ENCODE measurements at regions not wholly inside any gene's neighbourhood (a gene's known extent, or its start where the extent isn't known, plus 50 kb on each side); places are given as distances from the start of the nearest gene placed in this dataset.

GRCh38 chr13:73984201-73984600 is 150.0 kb downstream of the KLF12 start:
- Histone ChIP-seq H3K27ac (ENCODE audit: low read depth, low read length) (no peak overlapping the region), H3K4me1 (ENCODE audit: insufficient read depth, low read length) (peaks cover 39% of the 10 kb centered on the region), H3K9me3 (ENCODE audit: low read length) (no peaks in the 10 kb centered on the region), H3K27me3 (ENCODE audit: control insufficient read depth in 1 of 2, insufficient read depth in 2 of 2, low read length in 2 of 2) (no peaks in the 10 kb centered on the region), H3K9ac (ENCODE audit: low read length) (no peak overlapping the region), H3K36me3 (ENCODE audit: insufficient read depth, low read length) (no peaks in the 10 kb centered on the region), H3K4me3 (ENCODE audit: low read depth in 1 of 2, low read length in 2 of 2) (no peak overlapping the region)

GRCh38 chr13:73983109-73983508 is 151.1 kb downstream of the KLF12 start:
- peaks cover 28% of the 10 kb centered on the region for H3K4me1 ChIP-seq (ENCODE audit: insufficient read depth, low read length)
- H3K36me3 ChIP-seq (ENCODE audit: insufficient read depth, low read length) = no peaks in the 10 kb centered on the region
- H3K9me3 ChIP-seq (ENCODE audit: low read length) = no peaks in the 10 kb centered on the region
- no peak overlapping the region for H3K9ac ChIP-seq (ENCODE audit: low read length)
- H3K27me3 ChIP-seq (ENCODE audit: control insufficient read depth in 1 of 2, insufficient read depth in 2 of 2, low read length in 2 of 2) = no peaks in the 10 kb centered on the region
- no peak overlapping the region for H3K27ac ChIP-seq (ENCODE audit: low read depth, low read length)
- no peak overlapping the region for H3K4me3 ChIP-seq (ENCODE audit: low read depth in 1 of 2, low read length in 2 of 2)

- Histone ChIP-seq H3K4me3 (ENCODE audit: low read depth in 1 of 2, low read length in 2 of 2) (no peak overlapping the region), H3K9ac (ENCODE audit: low read length) (no peak overlapping the region), H3K27ac (ENCODE audit: low read depth, low read length) (peak overlapping the region; percentile 3), H3K27me3 (ENCODE audit: control insufficient read depth in 1 of 2, insufficient read depth in 2 of 2, low read length in 2 of 2) (no peaks in the 10 kb centered on the region), H3K9me3 (ENCODE audit: low read length) (no peaks in the 10 kb centered on the region), H3K36me3 (ENCODE audit: insufficient read depth, low read length) (no peaks in the 10 kb centered on the region), H3K4me1 (ENCODE audit: insufficient read depth, low read length) (peaks cover 32% of the 10 kb centered on the region)
These were observed 152.6 kb downstream of the KLF12 start for GRCh38 chr13:73981595-73981994.

- Histone ChIP-seq H3K4me3 (ENCODE audit: low read depth in 1 of 2, low read length in 2 of 2) (no peak overlapping the region), H3K4me1 (ENCODE audit: insufficient read depth, low read length) (peaks cover 4% of the 10 kb centered on the region), H3K27me3 (ENCODE audit: control insufficient read depth in 1 of 2, insufficient read depth in 2 of 2, low read length in 2 of 2) (no peaks in the 10 kb centered on the region), H3K9ac (ENCODE audit: low read length) (no peak overlapping the region), H3K27ac (ENCODE audit: low read depth, low read length) (no peak overlapping the region), H3K36me3 (ENCODE audit: insufficient read depth, low read length) (no peaks in the 10 kb centered on the region), H3K9me3 (ENCODE audit: low read length) (no peaks in the 10 kb centered on the region)
These were observed 158.4 kb downstream of the KLF12 start for GRCh38 chr13:73975767-73976166.

GRCh38 chr13:73974051-73974450 is 160.2 kb downstream of the KLF12 start:
- no peaks in the 10 kb centered on the region for H3K9me3 ChIP-seq (ENCODE audit: low read length)
- H3K36me3 ChIP-seq (ENCODE audit: insufficient read depth, low read length) = no peaks in the 10 kb centered on the region
- H3K27ac ChIP-seq (ENCODE audit: low read depth, low read length) = no peak overlapping the region
- H3K4me1 ChIP-seq (ENCODE audit: insufficient read depth, low read length) = peaks cover 18% of the 10 kb centered on the region
- no peak overlapping the region for H3K4me3 ChIP-seq (ENCODE audit: low read depth in 1 of 2, low read length in 2 of 2)
- no peaks in the 10 kb centered on the region for H3K27me3 ChIP-seq (ENCODE audit: control insufficient read depth in 1 of 2, insufficient read depth in 2 of 2, low read length in 2 of 2)
- H3K9ac ChIP-seq (ENCODE audit: low read length) = no peak overlapping the region

- Histone ChIP-seq H3K4me1 (ENCODE audit: insufficient read depth, low read length) (peaks cover 18% of the 10 kb centered on the region), H3K9ac (ENCODE audit: low read length) (no peak overlapping the region), H3K36me3 (ENCODE audit: insufficient read depth, low read length) (no peaks in the 10 kb centered on the region), H3K27ac (ENCODE audit: low read depth, low read length) (no peak overlapping the region), H3K9me3 (ENCODE audit: low read length) (no peaks in the 10 kb centered on the region), H3K27me3 (ENCODE audit: control insufficient read depth in 1 of 2, insufficient read depth in 2 of 2, low read length in 2 of 2) (no peaks in the 10 kb centered on the region), H3K4me3 (ENCODE audit: low read depth in 1 of 2, low read length in 2 of 2) (no peak overlapping the region)
These were observed 161.0 kb downstream of the KLF12 start for GRCh38 chr13:73973156-73973555.

GRCh38 chr13:73972545-73972944 is 161.7 kb downstream of the KLF12 start:
- peaks cover 15% of the 10 kb centered on the region for H3K4me1 ChIP-seq (ENCODE audit: insufficient read depth, low read length)
- H3K36me3 ChIP-seq (ENCODE audit: insufficient read depth, low read length) = no peaks in the 10 kb centered on the region
- no peak overlapping the region for H3K4me3 ChIP-seq (ENCODE audit: low read depth in 1 of 2, low read length in 2 of 2)
- no peaks in the 10 kb centered on the region for H3K27me3 ChIP-seq (ENCODE audit: control insufficient read depth in 1 of 2, insufficient read depth in 2 of 2, low read length in 2 of 2)
- H3K9me3 ChIP-seq (ENCODE audit: low read length) = no peaks in the 10 kb centered on the region
- no peak overlapping the region for H3K27ac ChIP-seq (ENCODE audit: low read depth, low read length)
- no peak overlapping the region for H3K9ac ChIP-seq (ENCODE audit: low read length)

GRCh38 chr13:73971481-73971880 is 162.7 kb downstream of the KLF12 start:
- Histone ChIP-seq H3K4me3 (ENCODE audit: low read depth in 1 of 2, low read length in 2 of 2) (no peak overlapping the region), H3K36me3 (ENCODE audit: insufficient read depth, low read length) (no peaks in the 10 kb centered on the region), H3K9me3 (ENCODE audit: low read length) (no peaks in the 10 kb centered on the region), H3K4me1 (ENCODE audit: insufficient read depth, low read length) (peaks cover 13% of the 10 kb centered on the region), H3K27me3 (ENCODE audit: control insufficient read depth in 1 of 2, insufficient read depth in 2 of 2, low read length in 2 of 2) (no peaks in the 10 kb centered on the region), H3K27ac (ENCODE audit: low read depth, low read length) (no peak overlapping the region), H3K9ac (ENCODE audit: low read length) (no peak overlapping the region)

GRCh38 chr13:73970421-73971055 is 163.7 kb downstream of the KLF12 start:
- H3K27me3 ChIP-seq (ENCODE audit: control insufficient read depth in 1 of 2, insufficient read depth in 2 of 2, low read length in 2 of 2) = no peaks in the 10 kb centered on the region
- H3K9me3 ChIP-seq (ENCODE audit: low read length) = no peaks in the 10 kb centered on the region
- H3K36me3 ChIP-seq (ENCODE audit: insufficient read depth, low read length) = no peaks in the 10 kb centered on the region
- H3K4me3 ChIP-seq (ENCODE audit: low read depth in 1 of 2, low read length in 2 of 2) = no peak overlapping the region
- H3K9ac ChIP-seq (ENCODE audit: low read length) = no peak overlapping the region
- H3K27ac ChIP-seq (ENCODE audit: low read depth, low read length) = no peak overlapping the region
- H3K4me1 ChIP-seq (ENCODE audit: insufficient read depth, low read length) = peaks cover 19% of the 10 kb centered on the region

- no peaks in the 10 kb centered on the region for H3K27me3 ChIP-seq (ENCODE audit: control insufficient read depth in 1 of 2, insufficient read depth in 2 of 2, low read length in 2 of 2)
- no peaks in the 10 kb centered on the region for H3K36me3 ChIP-seq (ENCODE audit: insufficient read depth, low read length)
- no peak overlapping the region for H3K9ac ChIP-seq (ENCODE audit: low read length)
- no peak overlapping the region for H3K27ac ChIP-seq (ENCODE audit: low read depth, low read length)
- no peak overlapping the region for H3K4me3 ChIP-seq (ENCODE audit: low read depth in 1 of 2, low read length in 2 of 2)
- peaks cover 19% of the 10 kb centered on the region for H3K4me1 ChIP-seq (ENCODE audit: insufficient read depth, low read length)
- H3K9me3 ChIP-seq (ENCODE audit: low read length) = no peaks in the 10 kb centered on the region
These were observed 166.6 kb downstream of the KLF12 start for GRCh38 chr13:73967397-73968165.

- H3K4me3 ChIP-seq (ENCODE audit: low read depth in 1 of 2, low read length in 2 of 2) = no peak overlapping the region
- H3K27ac ChIP-seq (ENCODE audit: low read depth, low read length) = no peak overlapping the region
- H3K27me3 ChIP-seq (ENCODE audit: control insufficient read depth in 1 of 2, insufficient read depth in 2 of 2, low read length in 2 of 2) = no peaks in the 10 kb centered on the region
- H3K36me3 ChIP-seq (ENCODE audit: insufficient read depth, low read length) = no peaks in the 10 kb centered on the region
- no peaks in the 10 kb centered on the region for H3K9me3 ChIP-seq (ENCODE audit: low read length)
- no peak overlapping the region for H3K9ac ChIP-seq (ENCODE audit: low read length)
- peaks cover 19% of the 10 kb centered on the region for H3K4me1 ChIP-seq (ENCODE audit: insufficient read depth, low read length)
These were observed 167.9 kb downstream of the KLF12 start for GRCh38 chr13:73966331-73966730.

- peaks cover 6% of the 10 kb centered on the region for H3K4me1 ChIP-seq (ENCODE audit: insufficient read depth, low read length)
- no peak overlapping the region for H3K4me3 ChIP-seq (ENCODE audit: low read depth in 1 of 2, low read length in 2 of 2)
- no peaks in the 10 kb centered on the region for H3K36me3 ChIP-seq (ENCODE audit: insufficient read depth, low read length)
- no peak overlapping the region for H3K27ac ChIP-seq (ENCODE audit: low read depth, low read length)
- H3K9me3 ChIP-seq (ENCODE audit: low read length) = no peaks in the 10 kb centered on the region
- H3K9ac ChIP-seq (ENCODE audit: low read length) = no peak overlapping the region
- H3K27me3 ChIP-seq (ENCODE audit: control insufficient read depth in 1 of 2, insufficient read depth in 2 of 2, low read length in 2 of 2) = no peaks in the 10 kb centered on the region
These were observed 171.9 kb downstream of the KLF12 start for GRCh38 chr13:73962284-73962683.

Measured in muscle layer of colon (tissue), 2 donors.